IPS-NIHi11 (cell line): ENCODE measurements at regions not wholly inside any gene's neighbourhood (a gene's known extent, or its start where the extent isn't known, plus 50 kb on each side); places are given as distances from the start of the nearest gene placed in this dataset.

Experiments
- DNase-seq: peaks from one replicate; pipeline ENCODE4 v3.0.0; 2012; ENCODE audit warnings: mixed read lengths, low spot score

DNA sequence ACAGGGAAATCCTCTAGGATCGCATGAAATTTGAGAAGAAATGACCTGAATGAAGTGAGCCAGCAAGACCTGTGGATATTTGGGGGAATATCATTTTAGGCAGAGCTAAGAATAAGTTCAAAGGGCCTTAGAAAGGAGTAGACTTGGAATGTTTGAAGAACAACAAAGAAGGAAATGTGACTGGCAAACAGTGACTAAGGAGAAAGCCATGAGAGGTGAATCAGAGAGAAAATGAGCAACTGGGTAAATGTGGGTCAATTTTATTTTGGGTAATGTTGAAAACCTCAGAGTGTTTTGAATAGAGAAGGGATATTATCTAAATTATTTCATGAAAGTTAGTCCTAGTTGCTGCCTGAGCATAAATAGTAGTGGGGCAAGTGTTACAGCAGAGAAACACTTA, 672.8 kb downstream of the LMO4 start:
- no peak for DNase-seq

DNA sequence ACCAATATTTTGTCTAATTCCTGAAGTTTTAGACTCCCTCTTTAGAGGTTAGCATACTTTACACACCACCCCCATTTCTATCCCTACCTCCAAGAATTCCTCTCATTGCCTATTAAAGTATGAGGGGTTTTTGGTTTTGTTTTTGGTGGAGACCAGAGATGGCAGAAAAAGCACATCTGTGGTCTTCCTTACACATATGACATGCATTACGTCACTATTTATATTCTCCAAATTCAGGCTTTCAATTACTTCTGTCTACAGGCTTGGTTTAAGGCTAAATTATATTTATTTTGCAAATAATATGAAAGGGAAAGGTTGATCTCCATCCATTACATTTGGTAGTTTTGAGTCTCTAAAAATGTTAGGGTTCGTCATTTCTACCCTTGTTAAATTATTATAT, 674.6 kb downstream of the LMO4 start:
- no peak for DNase-seq

DNA sequence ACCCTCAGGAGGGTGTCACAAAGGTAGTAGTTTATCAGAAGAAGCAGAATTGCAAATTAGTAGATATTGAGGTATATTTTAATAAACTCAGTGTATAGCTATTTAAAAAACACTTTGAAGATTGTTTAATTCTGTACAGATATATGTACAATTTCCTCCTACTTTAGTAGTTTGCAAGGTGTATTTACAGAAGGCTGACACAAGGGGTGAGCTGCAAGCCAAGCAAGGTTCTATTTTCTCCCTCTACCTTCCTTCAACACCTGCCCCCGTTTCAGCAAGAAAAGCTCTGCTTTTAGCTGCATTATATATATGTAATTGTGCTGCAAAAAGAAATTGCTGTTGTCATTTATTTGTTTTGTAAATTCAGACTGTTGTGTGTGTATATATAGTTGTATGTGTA, 674.2 kb upstream of the PKN2 start:
- DNase-seq, result no peak

DNA sequence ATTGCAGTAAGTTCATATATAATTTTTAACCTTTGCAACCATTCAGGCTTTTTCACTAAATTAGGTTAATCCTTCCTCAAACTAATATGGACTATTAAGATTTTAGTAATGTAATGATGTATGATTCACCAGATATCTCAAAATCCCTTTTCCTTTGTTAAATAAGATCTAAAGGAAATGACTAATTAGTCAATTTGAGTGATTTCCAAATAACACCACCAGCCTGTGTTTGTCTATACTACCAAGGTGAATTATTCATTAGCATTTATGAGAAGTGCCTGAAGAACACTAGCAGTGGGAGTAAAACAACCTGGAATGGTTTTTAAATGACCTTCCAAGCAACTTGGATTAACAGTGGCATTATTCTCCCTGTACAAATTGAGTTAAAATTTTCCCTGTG, 670.6 kb upstream of the PKN2 start:
- DNase-seq, result no peak

DNA sequence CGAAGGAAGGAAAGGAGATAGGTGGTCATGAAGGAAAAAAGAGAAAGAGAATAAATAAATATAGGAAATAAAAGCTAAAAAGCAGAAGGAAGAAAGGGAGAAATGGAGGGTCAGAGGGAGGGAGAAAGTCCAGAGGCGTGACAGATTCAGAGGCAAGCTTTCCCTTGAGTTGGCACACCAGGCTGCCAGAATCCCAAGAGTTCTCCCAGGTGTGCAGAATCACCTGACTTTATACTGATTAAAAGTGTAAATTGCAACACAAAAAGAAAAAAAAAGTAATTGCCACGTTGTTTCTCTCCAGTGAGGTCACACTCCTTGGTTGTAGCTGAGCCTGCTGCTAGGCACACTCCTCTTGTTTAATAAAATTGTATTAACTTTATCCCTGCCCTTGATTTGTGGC, 669.9 kb upstream of the PKN2 start:
- DNase-seq, result no peak

DNA sequence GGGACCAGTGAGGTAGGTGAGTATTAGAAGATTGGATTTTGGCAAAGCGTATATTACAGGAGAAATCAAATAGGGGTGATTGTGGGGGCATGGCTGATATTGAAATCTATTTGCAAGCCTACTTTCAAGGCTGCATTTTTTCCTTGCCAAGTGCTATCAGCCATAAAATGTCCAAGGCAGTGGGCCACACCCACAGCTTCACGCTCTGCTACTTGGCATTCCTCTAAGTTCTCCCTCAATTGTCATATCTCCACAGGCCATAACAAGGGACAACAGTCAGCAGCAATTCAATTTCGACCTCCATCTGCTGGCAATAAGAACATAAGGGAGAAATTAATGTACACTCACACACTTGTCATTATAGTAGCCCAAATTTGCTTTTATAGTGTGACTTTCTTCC, 667.1 kb upstream of the PKN2 start:
- peak; percentile 21 for DNase-seq

DNA sequence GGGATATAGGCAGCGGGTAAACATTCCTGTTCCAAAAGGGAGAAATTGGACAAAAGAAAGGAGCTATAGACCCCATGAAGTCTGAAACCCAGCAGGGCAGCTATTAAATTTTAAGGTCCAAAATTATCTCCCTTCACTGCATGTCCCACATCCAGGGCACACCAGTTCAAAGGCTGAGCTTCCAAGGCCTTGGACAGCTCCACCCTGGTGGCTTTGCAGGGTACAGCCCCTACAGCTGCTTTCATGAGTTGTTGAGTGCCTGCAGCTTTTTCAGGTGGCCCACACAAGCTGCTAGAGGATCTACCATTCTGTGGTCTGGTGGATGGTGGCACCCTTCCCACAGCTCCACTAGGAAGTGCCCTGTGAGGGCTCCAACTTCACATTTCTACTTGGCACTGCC, 662.5 kb upstream of the PKN2 start:
- DNase-seq, result no peak

DNA sequence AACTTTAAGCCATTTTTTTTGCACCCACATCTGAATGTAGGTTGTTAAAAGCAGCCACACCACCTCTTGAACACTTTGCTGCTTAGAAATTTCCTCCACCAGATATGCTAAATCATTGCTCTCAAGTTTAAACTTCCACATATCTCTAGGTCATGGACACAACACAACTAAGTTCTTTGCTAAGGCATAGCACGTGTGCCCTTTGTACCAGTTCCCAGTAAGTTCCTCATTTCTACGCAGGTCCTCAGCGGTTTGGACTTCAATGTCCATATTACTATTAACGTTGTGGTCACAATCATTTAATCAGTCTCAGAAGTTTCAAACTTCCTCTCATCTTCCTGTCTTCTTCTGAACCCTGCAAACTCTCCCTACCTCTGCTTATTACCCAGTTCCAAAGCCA, 661.6 kb upstream of the PKN2 start:
- no peak for DNase-seq

DNA sequence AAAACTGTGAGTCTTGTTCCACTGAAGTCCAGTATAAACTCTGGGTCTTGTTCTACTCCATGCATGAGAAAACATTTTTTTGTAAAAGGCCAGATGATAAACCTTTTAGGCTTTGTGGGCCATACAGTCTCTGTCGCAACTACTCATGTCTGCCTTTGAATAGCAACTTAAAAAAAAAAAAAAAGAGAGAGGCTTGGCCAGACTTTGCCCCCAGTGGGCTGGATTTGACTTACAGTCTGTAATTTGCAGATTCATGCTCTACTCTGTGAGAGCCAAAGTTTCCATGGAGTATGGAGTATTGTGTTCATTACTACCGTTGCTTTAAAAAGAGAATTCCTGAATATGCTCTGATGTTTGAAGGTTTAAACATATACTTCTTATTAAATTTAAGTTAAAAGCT, 654.9 kb upstream of the PKN2 start:
- DNase-seq, result peak; percentile 23

DNA sequence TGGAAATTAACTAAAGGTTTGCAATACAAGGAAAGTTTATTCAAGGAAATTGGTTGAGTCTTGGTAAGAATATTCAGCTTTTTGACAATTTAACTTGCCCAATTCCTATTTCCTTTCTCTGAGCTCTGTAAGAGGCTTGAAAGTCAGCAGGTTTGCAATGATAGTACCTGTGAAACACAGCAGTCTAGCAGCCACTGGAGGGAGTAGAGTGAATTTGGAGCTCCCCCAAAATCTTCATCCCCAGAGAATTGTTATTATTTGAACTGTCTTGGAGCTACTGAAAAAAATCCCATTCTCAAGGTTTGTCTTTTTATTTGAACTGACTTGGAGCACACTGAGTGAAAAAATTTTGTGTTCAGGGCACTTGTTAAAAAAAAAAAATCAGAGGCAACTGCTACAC, 654.2 kb upstream of the PKN2 start:
- no peak for DNase-seq

DNA sequence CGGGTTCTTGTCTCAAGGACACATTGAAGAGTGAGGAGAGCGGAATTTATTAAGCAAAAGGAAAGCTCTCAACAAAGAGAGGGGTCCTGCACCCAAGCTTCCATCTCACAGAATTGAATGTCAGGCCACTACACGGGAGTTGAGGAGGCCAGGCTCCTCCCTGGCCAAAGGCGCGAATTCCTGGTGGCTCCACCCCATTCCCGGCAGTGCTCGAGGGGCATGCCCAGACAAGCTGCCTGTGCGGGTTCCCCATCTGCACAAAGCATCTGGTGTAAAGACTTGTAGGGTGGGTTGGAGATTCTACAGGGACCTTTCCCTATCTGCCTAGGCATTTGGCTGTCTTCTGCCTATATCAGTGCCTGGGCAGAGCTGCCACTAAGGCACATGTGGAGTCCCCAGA, 648.5 kb upstream of the PKN2 start:
- no peak for DNase-seq

DNA sequence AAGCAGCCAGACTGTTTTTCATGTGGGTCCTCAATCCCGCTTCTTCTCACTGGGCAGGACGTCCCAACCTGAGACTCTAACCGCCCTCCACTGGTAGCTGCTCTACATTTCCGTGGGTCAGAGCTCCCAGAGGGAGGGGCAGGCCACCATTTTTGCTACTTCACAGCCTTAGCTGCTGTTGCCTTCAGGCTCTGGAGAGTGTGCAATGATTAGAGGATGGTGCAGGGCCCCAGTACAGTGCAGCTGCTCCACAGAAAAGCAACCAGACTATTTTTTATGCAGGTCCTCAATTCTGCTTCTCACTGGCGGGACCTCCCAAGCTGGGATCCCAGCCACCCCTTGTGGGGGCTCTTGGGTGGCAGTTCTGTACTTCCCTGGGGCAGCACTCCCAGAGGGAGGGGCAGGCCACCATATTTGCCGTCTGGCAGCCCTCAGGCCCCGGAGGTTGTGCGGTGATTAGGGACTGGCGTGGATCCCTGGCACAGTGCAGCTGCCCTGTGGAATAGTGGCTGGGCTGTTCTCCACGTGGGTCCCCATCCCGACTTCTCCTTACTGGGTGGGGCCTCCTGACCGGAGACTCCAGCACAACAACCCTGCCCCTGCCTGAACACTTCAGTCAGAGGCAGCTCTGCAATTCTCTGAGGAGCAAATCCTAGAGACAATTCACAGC, 647.6 kb upstream of the PKN2 start:
- no peak for DNase-seq

DNA sequence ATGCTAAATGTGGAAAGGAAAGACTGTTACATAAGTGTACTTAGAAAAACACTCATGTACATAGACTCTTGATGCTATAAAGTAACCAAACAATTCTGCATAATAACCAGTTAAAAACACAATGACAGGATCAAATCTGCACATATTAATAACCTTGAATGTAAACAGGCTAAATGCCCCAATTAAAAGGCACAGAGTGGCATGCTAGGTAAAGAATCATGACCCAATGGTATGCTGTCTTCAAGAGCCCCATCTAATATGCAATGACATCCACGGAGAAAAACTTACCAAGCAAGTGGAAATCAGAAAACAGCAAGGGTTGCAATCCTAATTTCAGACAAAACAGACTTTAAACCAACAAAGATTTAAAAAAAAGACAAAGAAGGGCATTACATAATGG, 644.8 kb upstream of the PKN2 start:
- no peak for DNase-seq

DNA sequence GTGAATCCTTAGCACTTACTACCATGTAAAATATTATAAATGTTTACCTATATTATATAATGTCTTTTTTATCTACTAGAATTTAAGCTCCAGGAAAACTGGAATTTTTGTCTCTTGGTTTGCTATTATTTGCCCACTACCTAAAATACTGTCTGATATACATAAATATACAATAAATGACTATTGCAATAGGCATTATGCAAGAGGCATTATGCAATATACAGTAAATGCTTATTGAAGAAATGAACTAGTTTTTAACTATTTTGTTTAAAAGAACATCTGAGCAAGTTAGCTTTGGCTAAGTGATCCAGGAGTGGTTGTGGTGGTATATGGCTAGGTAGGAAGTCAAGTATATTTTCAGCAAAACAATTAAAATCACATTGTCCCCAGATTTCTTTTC, 640.2 kb upstream of the PKN2 start:
- no peak for DNase-seq

DNA sequence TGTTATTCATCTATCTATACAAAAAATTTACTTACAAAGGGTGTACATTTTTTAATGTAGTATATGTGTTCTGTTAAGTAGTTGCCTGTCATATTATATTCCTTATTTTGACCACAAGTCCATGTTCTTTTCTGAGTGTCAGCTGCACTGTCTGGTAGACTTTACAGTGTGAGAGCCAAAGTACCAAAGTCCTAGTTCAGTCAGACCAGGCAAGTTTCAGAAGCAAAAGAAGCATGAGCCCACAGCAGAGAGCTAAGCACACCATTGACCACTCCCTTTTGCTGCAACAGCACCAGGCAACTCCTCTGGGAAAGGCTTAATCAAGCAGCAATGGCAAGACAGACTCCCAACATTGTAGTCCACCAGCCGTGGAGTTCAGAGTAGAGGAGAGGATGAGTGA, 631.9 kb upstream of the PKN2 start:
- no peak for DNase-seq

DNA sequence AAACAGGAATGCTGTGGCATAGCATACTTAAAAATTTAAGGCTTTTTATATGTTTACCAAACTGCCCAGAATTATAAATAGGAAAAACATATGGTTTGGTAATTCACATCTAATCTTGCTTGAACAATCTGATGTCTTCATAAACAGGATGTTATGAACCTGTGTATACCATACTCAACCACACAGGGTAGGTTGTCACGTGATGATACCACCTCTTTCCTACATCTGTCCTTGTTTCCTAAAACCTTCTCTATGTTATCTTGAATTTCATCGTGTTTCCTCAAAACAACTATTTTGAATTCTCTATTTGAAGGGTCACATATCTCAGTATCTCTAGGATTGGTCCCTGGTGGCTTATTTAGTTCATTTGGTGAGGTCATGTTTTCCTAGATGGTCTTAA, 631.0 kb upstream of the PKN2 start:
- DNase-seq, result no peak

DNA sequence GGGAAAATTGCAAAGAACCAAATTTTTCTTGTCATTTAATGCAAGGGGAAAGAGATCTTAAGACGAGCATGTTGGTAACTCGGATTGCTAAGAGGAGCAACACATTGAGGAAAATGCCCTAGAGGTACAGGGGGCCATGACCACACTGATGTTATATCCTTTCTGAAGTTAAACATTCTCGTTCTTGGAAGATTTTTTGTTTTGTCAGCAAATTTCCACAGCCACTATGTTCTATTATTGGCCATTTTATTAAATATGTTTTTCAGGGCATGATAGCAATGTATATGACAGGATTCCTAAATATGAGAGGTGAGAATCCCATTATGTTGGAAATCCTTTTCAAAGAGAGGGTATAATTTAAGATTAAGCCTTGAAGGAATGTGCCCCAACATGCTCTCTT, 627.2 kb upstream of the PKN2 start:
- no peak for DNase-seq

DNA sequence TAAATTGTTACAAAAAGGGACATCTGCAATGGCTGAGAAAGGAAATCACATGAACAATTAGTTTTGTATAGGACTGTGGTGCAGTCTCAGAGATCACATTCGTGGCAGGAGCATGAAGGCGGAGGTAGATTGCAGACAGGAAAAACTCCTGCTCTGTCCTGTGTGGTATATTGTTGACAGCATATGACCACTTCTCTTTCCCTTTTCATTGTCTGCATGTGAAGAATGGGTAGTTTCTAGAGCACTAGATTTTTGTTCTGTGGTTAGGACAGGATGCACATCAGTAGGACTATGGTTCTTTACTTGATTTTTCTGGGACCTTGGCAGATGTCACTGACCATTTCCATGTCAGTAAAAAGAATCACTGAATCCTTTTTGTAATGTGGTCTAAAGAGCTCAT, 625.9 kb upstream of the PKN2 start:
- no peak for DNase-seq

DNA sequence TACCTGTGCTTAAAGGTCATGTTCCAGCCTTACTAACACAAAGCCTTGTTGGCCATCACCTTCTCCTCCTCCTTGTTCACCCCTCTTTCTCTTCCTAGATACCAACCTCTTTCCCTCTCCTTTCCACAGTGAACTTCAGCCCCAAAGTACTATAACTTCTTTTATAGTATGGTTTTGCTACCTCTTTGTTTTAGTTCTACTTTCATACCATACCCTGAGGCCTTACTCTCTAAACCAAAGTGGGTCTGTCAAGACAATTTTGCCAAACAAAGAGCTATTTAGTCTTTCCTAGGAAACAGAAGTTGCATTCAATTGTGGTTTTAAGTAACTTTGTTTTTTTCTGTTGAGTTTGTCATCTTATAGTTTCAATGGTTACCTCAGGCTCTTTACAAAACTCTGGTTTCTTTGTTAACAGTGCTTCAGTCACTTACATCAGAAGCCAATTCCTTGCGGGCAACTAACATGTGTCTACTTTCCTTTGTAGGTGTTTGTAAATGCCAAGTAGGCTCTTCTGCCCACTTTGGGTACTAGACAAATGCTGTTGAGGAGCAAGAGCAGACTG, 623.9 kb upstream of the PKN2 start:
- DNase-seq, result no peak

DNA sequence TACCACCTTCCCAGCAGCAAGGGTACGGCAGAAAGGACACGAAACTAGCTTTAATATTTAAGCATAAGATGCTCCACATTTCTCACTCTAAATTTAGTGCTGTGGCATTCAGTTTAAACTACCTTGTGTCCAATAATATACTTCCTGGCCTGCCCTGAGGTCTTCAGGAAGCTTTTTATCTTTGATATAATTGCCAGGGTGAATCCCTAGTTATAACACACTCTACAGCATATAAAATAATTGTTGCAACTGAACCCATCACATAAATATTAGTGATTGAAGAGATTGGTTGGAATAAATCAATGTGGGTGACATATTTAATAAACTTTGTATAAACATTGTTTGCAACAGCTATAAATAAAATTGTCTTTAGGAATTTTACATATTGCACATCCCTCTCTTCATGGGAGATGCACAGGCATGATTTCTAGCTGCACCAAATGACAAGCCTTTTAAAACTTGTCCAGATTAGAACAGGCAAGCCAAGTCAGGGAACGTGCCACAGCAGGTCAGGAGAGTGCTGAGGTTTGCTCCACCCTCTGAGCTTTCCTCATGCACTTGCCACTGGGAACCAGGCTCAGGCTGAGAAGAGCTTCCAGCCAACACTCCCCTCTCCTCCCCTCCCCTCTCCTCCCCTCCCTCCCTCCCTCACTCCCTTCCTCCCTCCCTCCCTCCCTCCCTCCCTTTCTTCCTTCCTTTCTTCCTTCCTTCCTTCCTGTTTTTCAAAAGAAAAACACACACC, 623.2 kb upstream of the PKN2 start:
- DNase-seq, result peak; percentile 27

DNA sequence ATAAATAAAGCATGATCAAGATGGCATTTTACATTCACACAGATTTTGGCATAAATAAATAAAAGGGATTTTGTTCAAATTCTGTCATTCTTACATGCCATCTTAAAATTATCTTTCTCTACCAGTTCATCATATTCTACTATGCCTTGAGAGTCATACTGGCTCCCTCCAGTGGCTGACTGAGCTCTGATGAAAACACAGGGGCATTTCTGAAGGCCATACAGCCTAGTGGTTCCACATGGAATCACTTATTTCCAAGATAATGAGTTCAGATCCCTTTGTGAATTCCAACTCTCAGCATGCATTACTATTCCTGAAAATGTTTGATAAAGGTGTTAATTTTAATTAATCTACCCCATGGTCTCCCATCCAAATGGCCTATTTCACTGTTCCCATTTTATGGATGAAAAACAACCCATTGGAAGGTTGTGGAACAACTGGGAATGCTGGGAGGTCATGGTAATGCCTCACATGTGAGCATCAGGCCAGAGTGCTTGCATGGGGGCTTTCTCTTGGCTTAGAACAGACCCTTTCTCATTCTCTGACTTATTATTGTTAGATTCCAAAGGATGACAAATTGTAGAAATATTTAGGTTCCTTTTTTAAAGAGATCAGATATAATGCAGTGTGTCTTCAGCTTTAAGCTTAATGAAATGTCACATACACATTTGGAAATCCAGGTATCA, 622.4 kb upstream of the PKN2 start:
- DNase-seq, result peak; percentile 65

DNA sequence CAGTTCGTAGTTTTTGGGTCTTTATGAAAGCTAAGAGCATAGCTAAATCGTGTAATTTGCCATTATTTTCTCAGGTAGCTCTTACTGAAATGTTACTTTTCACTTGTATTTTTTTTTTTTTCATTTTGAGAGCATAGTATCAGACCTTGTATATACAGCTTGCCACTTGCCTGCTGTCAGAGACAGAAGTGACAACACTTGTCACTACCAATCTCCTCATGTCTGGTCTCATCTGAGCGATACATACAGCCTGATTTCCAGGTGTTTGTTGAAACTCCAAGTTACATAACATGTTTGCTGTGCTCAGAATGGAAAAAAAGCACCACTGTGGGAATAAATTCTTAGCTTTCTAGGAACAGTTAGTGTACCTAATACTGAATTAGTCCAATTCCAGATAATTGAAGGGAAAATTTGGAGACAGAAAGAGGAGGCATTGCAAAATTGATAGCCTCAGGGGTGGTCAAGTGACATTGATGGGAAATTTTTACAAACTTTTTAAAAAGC, 621.4 kb upstream of the PKN2 start:
- DNase-seq, result no peak

DNA sequence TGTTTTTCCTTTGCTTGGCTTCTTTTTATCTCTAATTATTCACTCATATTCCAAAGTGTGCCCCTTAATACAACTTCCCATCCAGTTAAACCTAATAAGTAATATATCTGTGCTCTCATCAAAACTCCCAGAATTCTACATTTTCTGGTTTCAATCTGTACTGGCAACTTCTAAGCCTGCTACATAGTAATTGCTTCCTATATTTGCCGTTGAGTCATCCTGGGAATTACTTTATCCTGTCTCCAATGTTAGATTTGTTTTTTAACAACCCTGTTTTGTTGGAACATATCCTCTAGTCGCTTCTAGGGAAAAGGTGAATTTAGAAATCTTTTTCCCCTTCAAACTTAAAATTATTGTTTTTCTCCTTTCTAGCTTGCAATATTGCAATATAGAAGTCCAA, 620.5 kb upstream of the PKN2 start:
- DNase-seq, result no peak
